GM23338 (cell line): ENCODE measurements at regions not wholly inside any gene's neighbourhood (a gene's known extent, or its start where the extent isn't known, plus 50 kb on each side); places are given as distances from the start of the nearest gene placed in this dataset.

Experiments used
- ATAC-seq: fragments of 200-7000 bp; cut with Tn5 transposase; 3 replicates; pipeline ENCODE4 v1.9.1; 2020
- DNase-seq: peaks from one replicate; pipeline ENCODE4 v3.0.0-alpha.2; 2015; ENCODE audit warnings: low spot score
- H2AFZ ChIP-seq: fragments of 200-600 bp; sonication (generic); 2 replicates; pipeline ENCODE4 v1.8.0; 2016; ENCODE audit warnings: antibody characterized with exemption, mild to moderate bottlenecking, moderate library complexity
- H3F3A ChIP-seq: fragments of 200-600 bp; sonication (generic); replicated peaks from 2 replicates; pipeline ENCODE4 v1.8.0; 2017; ENCODE audit warnings: antibody characterized with exemption, mixed run types, low read depth
- H3K27ac ChIP-seq: fragments of 200-600 bp; sonication (generic); 2 replicates; pipeline ENCODE4 v1.6.1; 2016; ENCODE audit warnings: low read depth
- H3K27me3 ChIP-seq: fragments of 200-600 bp; sonication (generic); 2 replicates; pipeline ENCODE4 v1.8.0; 2016; ENCODE audit warnings: mild to moderate bottlenecking, mixed run types, moderate library complexity; ENCODE audit not compliant: insufficient read depth
- H3K36me3 ChIP-seq: fragments of 200-600 bp; sonication (generic); 2 replicates; pipeline ENCODE4 v1.8.0; 2016; ENCODE audit warnings: mild to moderate bottlenecking; ENCODE audit not compliant: insufficient read depth
- H3K4me1 ChIP-seq: fragments of 200-600 bp; sonication (generic); 2 replicates; pipeline ENCODE4 v1.8.0; 2016; ENCODE audit warnings: mild to moderate bottlenecking, moderate library complexity; ENCODE audit not compliant: insufficient read depth
- H3K4me2 ChIP-seq: fragments of 200-600 bp; sonication (generic); 2 replicates; pipeline ENCODE4 v1.7.1; 2017; ENCODE audit warnings: mixed run types
- H3K4me3 ChIP-seq: fragments of 200-600 bp; sonication (generic); 2 replicates; pipeline ENCODE4 v1.6.1; 2016; ENCODE audit warnings: mixed run types
- H3K79me2 ChIP-seq: fragments of 200-600 bp; sonication (generic); replicated peaks from 2 replicates; pipeline ENCODE4 v1.8.0; 2017; ENCODE audit warnings: mild to moderate bottlenecking; ENCODE audit not compliant: insufficient read depth
- H3K9me2 ChIP-seq: fragments of 200-600 bp; sonication (generic); 2 replicates; pipeline ENCODE4 v1.8.0; 2017; ENCODE audit not compliant: insufficient read depth
- H4K20me1 ChIP-seq: fragments of 200-600 bp; sonication (generic); replicated peaks from 2 replicates; pipeline ENCODE4 v1.8.0; 2017; ENCODE audit warnings: mild to moderate bottlenecking; ENCODE audit not compliant: insufficient read depth
- H3K27ac Mint-ChIP-seq: 2 replicates; pipeline ENCODE4 v1.8.0; 2020; ENCODE audit warnings: inconsistent platforms, mild to moderate bottlenecking, moderate library complexity, mixed read lengths
- H3K27me3 Mint-ChIP-seq: 3 replicates; pipeline ENCODE4 v1.8.0; 2022; ENCODE audit warnings: low read depth, mild to moderate bottlenecking, moderate library complexity, mixed read lengths, inconsistent platforms; ENCODE audit not compliant: insufficient read depth, poor library complexity
- H3K36me3 Mint-ChIP-seq: 3 replicates; pipeline ENCODE4 v1.8.0; 2021; ENCODE audit warnings: low read depth, mild to moderate bottlenecking, inconsistent platforms, moderate library complexity, mixed read lengths
- H3K4me1 Mint-ChIP-seq: 3 replicates; pipeline ENCODE4 v1.8.0; 2020; ENCODE audit warnings: mild to moderate bottlenecking, inconsistent platforms, mixed read lengths
- H3K4me3 Mint-ChIP-seq: 3 replicates; pipeline ENCODE4 v1.8.0; 2021; ENCODE audit warnings: moderate library complexity, mild to moderate bottlenecking, inconsistent platforms, mixed read lengths
- H3K9me3 Mint-ChIP-seq: 3 replicates; pipeline ENCODE4 v1.8.0; 2020; ENCODE audit warnings: moderate library complexity, mild to moderate bottlenecking, inconsistent platforms, mixed read lengths
- CREB1 ChIP-seq: fragments of 250-450 bp; sonication (Bioruptor Pico); IDR thresholded peaks from 2 replicates; pipeline ENCODE4 v1.5.0; 2020; ENCODE audit warnings: low read depth, mild to moderate bottlenecking, moderate library complexity
- CTCF ChIP-seq, 2 experiments: fragments of 200-600 bp in 1 of 2; sonication (generic) in 1 of 2; conservative IDR thresholded peaks; 2 replicates each; pipeline versions ENCODE4 v1.5.1 to v1.6.1; 2016 to 2017; ENCODE audit warnings: antibody characterized with exemption in 2 of 2, low read depth in 2 of 2, mild to moderate bottlenecking in 2 of 2, moderate library complexity in 1 of 2
- ETS1 ChIP-seq: IDR thresholded peaks from 2 replicates; pipeline ENCODE4 v1.6.1; 2016; ENCODE audit warnings: antibody characterized with exemption
- EZH2 ChIP-seq: fragments of 200-600 bp; sonication (generic); IDR thresholded peaks from one replicate; pipeline ENCODE4 v1.8.0; 2017; ENCODE audit warnings: antibody characterized with exemption, mild to moderate bottlenecking, low read depth; ENCODE audit not compliant: unreplicated experiment
- EZH2phosphoT487 ChIP-seq: fragments of 200-600 bp; sonication (generic); IDR thresholded peaks from one replicate; pipeline ENCODE4 v1.8.1; 2018; ENCODE audit warnings: antibody characterized with exemption; ENCODE audit not compliant: unreplicated experiment
- JUNB ChIP-seq: IDR thresholded peaks from one replicate; pipeline ENCODE4 v1.6.1; 2016; ENCODE audit warnings: antibody characterized with exemption; ENCODE audit not compliant: unreplicated experiment
- NANOG ChIP-seq: IDR thresholded peaks from 2 replicates; pipeline ENCODE4 v1.6.1; 2016; ENCODE audit warnings: antibody characterized with exemption, borderline replicate concordance
- POLR2AphosphoS5 ChIP-seq: IDR thresholded peaks from 2 replicates; pipeline ENCODE4 v1.6.1; 2016; ENCODE audit warnings: antibody characterized with exemption, low read depth
- STAT1 ChIP-seq: IDR thresholded peaks from one replicate; pipeline ENCODE4 v1.6.1; 2016; ENCODE audit warnings: antibody characterized with exemption; ENCODE audit not compliant: unreplicated experiment
- ZNF114 ChIP-seq: fragments of 250-450 bp; sonication (Bioruptor Pico); IDR thresholded peaks from 2 replicates; pipeline ENCODE4 v1.5.0; 2020; ENCODE audit warnings: mild to moderate bottlenecking, moderate library complexity
- ZNF331 ChIP-seq: fragments of 250-450 bp; sonication (Bioruptor Pico); IDR thresholded peaks from 2 replicates; pipeline ENCODE4 v1.5.0; 2020; ENCODE audit warnings: low read depth, mild to moderate bottlenecking, moderate library complexity

- H3K79me2 ChIP-seq, result no peaks in the 10 kb centered on the region
- H3K4me3 Mint-ChIP-seq, result no peak overlapping the region
- no peaks in the 10 kb centered on the region for H3K27me3 ChIP-seq
- ATAC-seq, result no peak
- H3K27ac ChIP-seq, result no peak overlapping the region
- no peaks in the 10 kb centered on the region for H4K20me1 ChIP-seq
- DNase-seq, result no peak
- peaks cover 1% of the 10 kb centered on the region; the same call in 1 of the 3 replicates for H3K9me3 Mint-ChIP-seq
- H3K36me3 ChIP-seq, result no peaks in the 10 kb centered on the region
- no peaks in the 10 kb centered on the region for H3F3A ChIP-seq
- H3K4me1 ChIP-seq, result no peaks in the 10 kb centered on the region
- H3K36me3 Mint-ChIP-seq, result no peaks in the 10 kb centered on the region
- H3K27ac Mint-ChIP-seq, result no peak overlapping the region
- H3K4me3 ChIP-seq, result no peak overlapping the region
- no peaks in the 10 kb centered on the region for H3K4me1 Mint-ChIP-seq
- peaks cover 17% of the 10 kb centered on the region; the same call in 1 of the 2 replicates for H3K9me2 ChIP-seq
- TF ChIP-seq ZNF114, result no peak
- no peak for TF ChIP-seq EZH2
- no peak for TF ChIP-seq CREB1 (CRISPR knock-in tag)
- TF ChIP-seq NANOG, result no peak
- TF ChIP-seq POLR2AphosphoS5, result no peak
- no peak for TF ChIP-seq EZH2phosphoT487
- no peak for TF ChIP-seq ZNF331 (CRISPR knock-in tag)
- no peak for TF ChIP-seq CTCF (conservative IDR thresholded peaks at IDR 0.05; ENCODE audit: low read depth in 2 of 2)
- TF ChIP-seq ETS1, result no peak
- no peaks in the 10 kb centered on the region for H3K27me3 Mint-ChIP-seq
- no peak overlapping the region for H3K4me2 ChIP-seq
- no peak overlapping the region for H2AFZ ChIP-seq
These were observed 328.1 kb downstream of the ATP23 start for GRCh38 chr12:58269476-58269875.

- DNase-seq, result no peak
- no peaks in the 10 kb centered on the region for H3K79me2 ChIP-seq
- Mint-ChIP-seq H3K27me3 (no peaks in the 10 kb centered on the region), H3K36me3 (no peaks in the 10 kb centered on the region), H3K9me3 (peaks cover 9% of the 10 kb centered on the region; the same call in 2 of the 3 replicates), H3K27ac (no peak overlapping the region), H3K4me1 (no peaks in the 10 kb centered on the region), H3K4me3 (no peak overlapping the region)
- no peaks in the 10 kb centered on the region for H3K27me3 ChIP-seq
- no peaks in the 10 kb centered on the region for H3F3A ChIP-seq
- H3K27ac ChIP-seq, result no peak overlapping the region
- 0 out of 2 replicates have a peak, but pooled peaks cover 4% of the 10 kb centered on the region for H3K36me3 ChIP-seq
- TF ChIP-seq ZNF331 (CRISPR knock-in tag), result no peak
- no peak for TF ChIP-seq NANOG
- TF ChIP-seq CTCF (conservative IDR thresholded peaks at IDR 0.05; ENCODE audit: low read depth in 2 of 2), result no peak
- TF ChIP-seq JUNB, result no peak
- no peak for TF ChIP-seq STAT1
- no peak for TF ChIP-seq CREB1 (CRISPR knock-in tag)
- peaks cover 12% of the 10 kb centered on the region; the same call in 1 of the 2 replicates for H3K9me2 ChIP-seq
- no peaks in the 10 kb centered on the region for H4K20me1 ChIP-seq
- H3K4me3 ChIP-seq, result no peak overlapping the region
- H3K4me2 ChIP-seq, result no peak overlapping the region
- H3K4me1 ChIP-seq, result no peaks in the 10 kb centered on the region
- ATAC-seq, result no peak
- no peak overlapping the region for H2AFZ ChIP-seq
These were observed 329.8 kb downstream of the ATP23 start for GRCh38 chr12:58270966-58271705.
